ENCODE measurements at regions not wholly inside any gene's neighbourhood (a gene's known extent, or its start where the extent isn't known, plus 50 kb on each side); places are given as distances from the start of the nearest gene placed in this dataset.

GRCh38 chr18:39167990-39168389 lies 1602.4 kb upstream of the CELF4 start:
- no peaks in the 10 kb centered on the region for H3K9me2 ChIP-seq (replicated peaks; ENCODE audit: low read length)
- H2AFZ ChIP-seq (ENCODE audit: low read length): no peak overlapping the region
- ChIA-PET CTCF (no interaction called here), POLR2A (ENCODE audit: unreplicated experiment) (no interaction called here)
- no peak overlapping the region for H3K4me3 ChIP-seq (ENCODE audit: low read length)
- H4K20me1 ChIP-seq (ENCODE audit: low read length): no peaks in the 10 kb centered on the region
- intact Hi-C loops (cut with micrococcal nuclease): no loop called here
- H3K9ac ChIP-seq (ENCODE audit: low read length): no peak overlapping the region
- no peaks in the 10 kb centered on the region for H3K36me3 ChIP-seq (ENCODE audit: low read depth, low read length)
- TF ChIP-seq EZH2phosphoT487 (IDR thresholded peaks at IDR 0.05; ENCODE audit: borderline replicate concordance, low read length) (no peak), CTCF (conservative IDR thresholded peaks at IDR 0.05; ENCODE audit: low read depth, low read length) (no peak)
- ATAC-seq (no peak), DNase-seq (no peak)
- H3K9me3 ChIP-seq (ENCODE audit: low read length): no peaks in the 10 kb centered on the region
- no TSS peak for BruUV-seq (replicated peaks)
- H3K4me1 ChIP-seq (ENCODE audit: insufficient read depth, low read length): no peaks in the 10 kb centered on the region
- H3K27ac ChIP-seq (ENCODE audit: low read length): no peak overlapping the region
- no peaks in the 10 kb centered on the region for H3F3A ChIP-seq (ENCODE audit: low read length, unreplicated experiment)
- H3K4me2 ChIP-seq (ENCODE audit: low read length): no peak overlapping the region
- H3K27me3 ChIP-seq (ENCODE audit: low read length): no peaks in the 10 kb centered on the region
- H3K79me2 ChIP-seq (ENCODE audit: low read length): no peaks in the 10 kb centered on the region

- ATAC-seq: no peak
- H3K4me1 ChIP-seq (ENCODE audit: insufficient read depth, low read length): no peaks in the 10 kb centered on the region
- no peak overlapping the region for H3K27ac ChIP-seq (ENCODE audit: low read length)
- POLR2A ChIA-PET (ENCODE audit: unreplicated experiment): no interaction called here
- no peaks in the 10 kb centered on the region for H3K27me3 ChIP-seq (ENCODE audit: low read length)
- no peaks in the 10 kb centered on the region for H3K79me2 ChIP-seq (ENCODE audit: low read length)
- CTCF ChIA-PET: no interaction called here
- H3K9ac ChIP-seq (ENCODE audit: low read length): no peak overlapping the region
- DNase-seq: no peak
- H3F3A ChIP-seq (ENCODE audit: low read length, unreplicated experiment): no peaks in the 10 kb centered on the region
- BruUV-seq (replicated peaks): no TSS peak
- no peaks in the 10 kb centered on the region for H3K36me3 ChIP-seq (ENCODE audit: low read depth, low read length)
- intact Hi-C loops (cut with micrococcal nuclease): no loop called here
- no peak overlapping the region for H3K4me3 ChIP-seq (ENCODE audit: low read length)
- H4K20me1 ChIP-seq (ENCODE audit: low read length): no peaks in the 10 kb centered on the region
- TF ChIP-seq EZH2phosphoT487 (IDR thresholded peaks at IDR 0.05; ENCODE audit: borderline replicate concordance, low read length): no peak
- TF ChIP-seq CTCF (conservative IDR thresholded peaks at IDR 0.05; ENCODE audit: low read depth, low read length): no peak
- TF ChIP-seq EZH2 (IDR thresholded peaks at IDR 0.05; ENCODE audit: low read length, unreplicated experiment): no peak
- no peak overlapping the region for H2AFZ ChIP-seq (ENCODE audit: low read length)
- H3K4me2 ChIP-seq (ENCODE audit: low read length): no peak overlapping the region
- no peaks in the 10 kb centered on the region for H3K9me3 ChIP-seq (ENCODE audit: low read length)
- H3K9me2 ChIP-seq (replicated peaks; ENCODE audit: low read length): no peaks in the 10 kb centered on the region
Measured at GRCh38 chr18:39166776-39167175, 1601.2 kb upstream of the CELF4 start.

- ATAC-seq (no peak), DNase-seq (no peak)
- Histone ChIP-seq H3K27me3 (ENCODE audit: low read length) (no peaks in the 10 kb centered on the region), H3K36me3 (ENCODE audit: low read depth, low read length) (no peaks in the 10 kb centered on the region), H3K79me2 (ENCODE audit: low read length) (no peaks in the 10 kb centered on the region), H3K9me2 (replicated peaks; ENCODE audit: low read length) (no peaks in the 10 kb centered on the region), H3K4me3 (ENCODE audit: low read length) (no peak overlapping the region), H3K9me3 (ENCODE audit: low read length) (no peaks in the 10 kb centered on the region), H3F3A (ENCODE audit: low read length, unreplicated experiment) (no peaks in the 10 kb centered on the region), H3K4me2 (ENCODE audit: low read length) (no peak overlapping the region), H3K4me1 (ENCODE audit: insufficient read depth, low read length) (no peaks in the 10 kb centered on the region), H3K9ac (ENCODE audit: low read length) (no peak overlapping the region), H4K20me1 (ENCODE audit: low read length) (no peaks in the 10 kb centered on the region), H2AFZ (ENCODE audit: low read length) (no peak overlapping the region), H3K27ac (ENCODE audit: low read length) (no peak overlapping the region)
- no TSS peak for BruUV-seq (replicated peaks)
- ChIA-PET POLR2A (ENCODE audit: unreplicated experiment) (no interaction called here), CTCF (no interaction called here)
- intact Hi-C loops (cut with micrococcal nuclease): no loop called here
- TF ChIP-seq EZH2 (IDR thresholded peaks at IDR 0.05; ENCODE audit: low read length, unreplicated experiment) (no peak), CTCF (conservative IDR thresholded peaks at IDR 0.05; ENCODE audit: low read depth, low read length) (no peak), EZH2phosphoT487 (IDR thresholded peaks at IDR 0.05; ENCODE audit: borderline replicate concordance, low read length) (no peak)
Measured at GRCh38 chr18:39162013-39162827, 1596.6 kb upstream of the CELF4 start.
